ENCODE measurements at regions not wholly inside any gene's neighbourhood (a gene's known extent, or its start where the extent isn't known, plus 50 kb on each side); places are given as distances from the start of the nearest gene placed in this dataset.

DNA sequence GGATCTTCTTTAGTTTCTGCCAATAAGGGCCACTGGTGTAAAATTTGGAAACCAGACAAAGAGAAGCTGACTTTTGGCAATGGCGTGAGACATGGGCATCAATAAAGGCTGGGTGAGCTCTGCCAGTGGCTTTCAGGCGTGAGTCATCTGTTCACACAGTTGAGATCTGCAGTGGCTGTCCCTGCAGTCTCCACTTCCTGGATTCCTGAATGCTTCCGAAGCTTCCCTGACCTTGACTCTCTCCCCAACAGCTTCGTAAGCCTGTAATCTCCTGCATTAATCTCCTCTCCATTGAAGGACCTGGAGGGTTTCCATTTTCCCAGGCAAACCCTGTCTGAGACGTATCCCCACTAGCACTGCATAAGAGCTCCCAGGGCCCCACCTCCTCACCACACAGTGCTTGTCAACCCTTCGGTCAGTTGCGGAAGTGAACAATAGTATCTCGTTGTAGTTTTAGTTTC is 574.7 kb downstream of the TBC1D22A start:
- no peak overlapping the region for H3K4me3 ChIP-seq (ENCODE audit: low read depth, low read length)
- no peaks in the 10 kb centered on the region for H3K4me1 ChIP-seq (ENCODE audit: control insufficient read depth, insufficient read depth, low read length, poor library complexity, severe bottlenecking)
- Mint-ChIP-seq H3K36me3 (no peaks in the 10 kb centered on the region), H3K4me3 (peak overlapping the region in 3 of 4 donors; percentile 29 to 65 (median 46)), H3K27me3 (peaks cover 4% of the 10 kb centered on the region), H3K27ac (peak overlapping the region in 1 of 3 donors; percentile 60), H3K4me1 (no peaks in the 10 kb centered on the region), H3K9me3 (peaks cover 0 to 6% (median 0%) of the 10 kb centered on the region in 7 donors)
- ATAC-seq (ENCODE audit: low read depth in 2 of 2) (peak in 1 of 2 donors; percentile 55), DNase-seq (peak in 1 of 3 donors; percentile 16)
- peaks cover 6% of the 10 kb centered on the region for H3K27me3 ChIP-seq (ENCODE audit: control insufficient read depth, insufficient read depth, low read length)
- no peaks in the 10 kb centered on the region for H3K36me3 ChIP-seq (ENCODE audit: control insufficient read depth, insufficient read depth, low read length)
- no peak overlapping the region for H3K27ac ChIP-seq (ENCODE audit: insufficient read depth, low read length, poor library complexity, severe bottlenecking)
- no peaks in the 10 kb centered on the region for H3K9me3 ChIP-seq (ENCODE audit: control insufficient read depth in 2 of 2, low read length in 2 of 2)

DNA sequence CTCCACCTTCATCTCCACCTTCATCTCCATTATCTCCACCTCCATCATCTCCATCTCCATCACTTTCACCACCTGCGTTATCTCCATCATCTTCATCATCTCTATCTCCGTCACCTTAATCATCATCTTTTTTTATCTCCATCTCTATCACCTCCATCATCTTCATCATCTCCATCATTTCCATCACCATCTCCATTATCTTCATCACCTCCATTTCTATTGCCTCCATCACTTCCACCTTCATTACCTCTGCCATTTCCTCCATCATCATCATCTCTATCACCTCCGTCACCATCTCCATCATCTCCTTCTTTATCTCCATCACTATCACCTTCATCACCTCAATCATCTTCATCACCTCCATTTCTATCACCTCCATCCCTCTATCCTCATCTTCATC is 573.5 kb downstream of the TBC1D22A start:
- ATAC-seq (ENCODE audit: low read depth in 2 of 2) (no peak), DNase-seq (no peak)
- H3K4me1 Mint-ChIP-seq = no peaks in the 10 kb centered on the region
- peaks cover 0 to 4% (median 0%) of the 10 kb centered on the region in 7 donors for H3K9me3 Mint-ChIP-seq
- Histone ChIP-seq H3K36me3 (ENCODE audit: control insufficient read depth, insufficient read depth, low read length) (no peaks in the 10 kb centered on the region), H3K27ac (ENCODE audit: insufficient read depth, low read length, poor library complexity, severe bottlenecking) (no peak overlapping the region), H3K9me3 (ENCODE audit: control insufficient read depth in 2 of 2, low read length in 2 of 2) (no peaks in the 10 kb centered on the region), H3K4me1 (ENCODE audit: control insufficient read depth, insufficient read depth, low read length, poor library complexity, severe bottlenecking) (no peaks in the 10 kb centered on the region), H3K27me3 (ENCODE audit: control insufficient read depth, insufficient read depth, low read length) (peaks cover 2% of the 10 kb centered on the region), H3K4me3 (ENCODE audit: low read depth, low read length) (no peak overlapping the region)
- H3K4me3 Mint-ChIP-seq = no peak overlapping the region
- H3K27me3 Mint-ChIP-seq = peaks cover 8% of the 10 kb centered on the region
- no peaks in the 10 kb centered on the region for H3K36me3 Mint-ChIP-seq
- H3K27ac Mint-ChIP-seq = no peak overlapping the region

GRCh38 chr22:47335460-47335859 is 573.0 kb downstream of the TBC1D22A start:
- Mint-ChIP-seq H3K36me3 (no peaks in the 10 kb centered on the region), H3K4me1 (no peaks in the 10 kb centered on the region), H3K4me3 (no peak overlapping the region), H3K27ac (no peak overlapping the region), H3K9me3 (peaks cover 0 to 4% (median 0%) of the 10 kb centered on the region in 7 donors), H3K27me3 (peaks cover 8% of the 10 kb centered on the region)
- H3K4me1 ChIP-seq (ENCODE audit: control insufficient read depth, insufficient read depth, low read length, poor library complexity, severe bottlenecking) = no peaks in the 10 kb centered on the region
- H3K4me3 ChIP-seq (ENCODE audit: low read depth, low read length) = no peak overlapping the region
- no peaks in the 10 kb centered on the region for H3K9me3 ChIP-seq (ENCODE audit: control insufficient read depth in 2 of 2, low read length in 2 of 2)
- H3K36me3 ChIP-seq (ENCODE audit: control insufficient read depth, insufficient read depth, low read length) = no peaks in the 10 kb centered on the region
- H3K27me3 ChIP-seq (ENCODE audit: control insufficient read depth, insufficient read depth, low read length) = peaks cover 2% of the 10 kb centered on the region
- ATAC-seq (ENCODE audit: low read depth in 2 of 2) (no peak), DNase-seq (no peak)
- H3K27ac ChIP-seq (ENCODE audit: insufficient read depth, low read length, poor library complexity, severe bottlenecking) = no peak overlapping the region

DNA sequence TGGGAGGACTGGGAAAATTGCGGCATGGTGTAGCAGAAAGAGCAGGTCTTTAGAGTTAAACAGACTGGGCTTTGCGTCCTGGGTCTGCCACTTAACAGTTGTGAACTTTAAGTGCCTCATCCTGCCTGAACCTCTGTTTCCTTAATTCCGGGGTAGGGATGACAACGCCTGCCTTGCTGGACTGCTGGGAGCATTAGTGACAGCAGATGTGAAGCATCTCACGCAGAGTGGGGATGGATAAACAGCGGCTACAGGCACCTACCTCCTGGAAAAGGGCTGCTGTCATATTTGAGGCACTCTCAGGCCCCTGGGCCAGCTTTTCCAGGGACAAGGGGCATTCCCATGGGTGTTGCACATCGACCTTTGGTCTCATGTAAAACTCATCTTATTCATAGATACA is 572.2 kb downstream of the TBC1D22A start:
- H3K9me3 Mint-ChIP-seq = peaks cover 0 to 4% (median 0%) of the 10 kb centered on the region in 7 donors
- DNase-seq (no peak), ATAC-seq (ENCODE audit: low read depth in 2 of 2) (no peak)
- no peaks in the 10 kb centered on the region for H3K4me1 ChIP-seq (ENCODE audit: control insufficient read depth, insufficient read depth, low read length, poor library complexity, severe bottlenecking)
- no peaks in the 10 kb centered on the region for H3K9me3 ChIP-seq (ENCODE audit: control insufficient read depth in 2 of 2, low read length in 2 of 2)
- no peaks in the 10 kb centered on the region for H3K36me3 Mint-ChIP-seq
- no peaks in the 10 kb centered on the region for H3K36me3 ChIP-seq (ENCODE audit: control insufficient read depth, insufficient read depth, low read length)
- no peak overlapping the region for H3K4me3 ChIP-seq (ENCODE audit: low read depth, low read length)
- no peaks in the 10 kb centered on the region for H3K27me3 ChIP-seq (ENCODE audit: control insufficient read depth, insufficient read depth, low read length)
- no peaks in the 10 kb centered on the region for H3K4me1 Mint-ChIP-seq
- H3K27ac Mint-ChIP-seq = no peak overlapping the region
- no peak overlapping the region for H3K27ac ChIP-seq (ENCODE audit: insufficient read depth, low read length, poor library complexity, severe bottlenecking)
- peaks cover 8% of the 10 kb centered on the region for H3K27me3 Mint-ChIP-seq
- no peak overlapping the region for H3K4me3 Mint-ChIP-seq

- Mint-ChIP-seq H3K36me3 (no peaks in the 10 kb centered on the region), H3K4me1 (no peaks in the 10 kb centered on the region), H3K27ac (no peak overlapping the region), H3K9me3 (peaks cover 0 to 5% (median 0%) of the 10 kb centered on the region in 7 donors), H3K4me3 (no peak overlapping the region), H3K27me3 (peaks cover 13% of the 10 kb centered on the region)
- DNase-seq (no peak), ATAC-seq (ENCODE audit: low read depth in 2 of 2) (no peak)
- Histone ChIP-seq H3K4me3 (ENCODE audit: low read depth, low read length) (no peak overlapping the region), H3K4me1 (ENCODE audit: control insufficient read depth, insufficient read depth, low read length, poor library complexity, severe bottlenecking) (no peaks in the 10 kb centered on the region), H3K9me3 (ENCODE audit: control insufficient read depth in 2 of 2, low read length in 2 of 2) (no peaks in the 10 kb centered on the region), H3K27me3 (ENCODE audit: control insufficient read depth, insufficient read depth, low read length) (no peaks in the 10 kb centered on the region), H3K27ac (ENCODE audit: insufficient read depth, low read length, poor library complexity, severe bottlenecking) (no peak overlapping the region), H3K36me3 (ENCODE audit: control insufficient read depth, insufficient read depth, low read length) (no peaks in the 10 kb centered on the region)
Observed at GRCh38 chr22:47333625-47334024, 571.2 kb downstream of the TBC1D22A start.

- Mint-ChIP-seq H3K36me3 (no peaks in the 10 kb centered on the region), H3K27ac (no peak overlapping the region), H3K4me1 (no peaks in the 10 kb centered on the region), H3K9me3 (peaks cover 0 to 5% (median 0%) of the 10 kb centered on the region in 7 donors), H3K4me3 (no peak overlapping the region), H3K27me3 (peaks cover 9% of the 10 kb centered on the region)
- H3K4me3 ChIP-seq (ENCODE audit: low read depth, low read length) = no peak overlapping the region
- no peak for DNase-seq
- H3K36me3 ChIP-seq (ENCODE audit: control insufficient read depth, insufficient read depth, low read length) = no peaks in the 10 kb centered on the region
- H3K9me3 ChIP-seq (ENCODE audit: control insufficient read depth in 2 of 2, low read length in 2 of 2) = no peaks in the 10 kb centered on the region
- no peak overlapping the region for H3K27ac ChIP-seq (ENCODE audit: insufficient read depth, low read length, poor library complexity, severe bottlenecking)
- no peaks in the 10 kb centered on the region for H3K4me1 ChIP-seq (ENCODE audit: control insufficient read depth, insufficient read depth, low read length, poor library complexity, severe bottlenecking)
- no peaks in the 10 kb centered on the region for H3K27me3 ChIP-seq (ENCODE audit: control insufficient read depth, insufficient read depth, low read length)
- no peak for ATAC-seq (ENCODE audit: low read depth in 2 of 2)
Observed at GRCh38 chr22:47332246-47332980, 570.0 kb downstream of the TBC1D22A start.

- H3K9me3 Mint-ChIP-seq = peaks cover 0 to 5% (median 0%) of the 10 kb centered on the region in 7 donors
Observed at GRCh38 chr22:47331750-47332149, 569.3 kb downstream of the TBC1D22A start.

More at GRCh38 chr22:47331750-47332149, 569.3 kb downstream of the TBC1D22A start:
- Histone ChIP-seq H3K27me3 (ENCODE audit: control insufficient read depth, insufficient read depth, low read length) (no peaks in the 10 kb centered on the region), H3K27ac (ENCODE audit: insufficient read depth, low read length, poor library complexity, severe bottlenecking) (no peak overlapping the region), H3K4me1 (ENCODE audit: control insufficient read depth, insufficient read depth, low read length, poor library complexity, severe bottlenecking) (no peaks in the 10 kb centered on the region), H3K9me3 (ENCODE audit: control insufficient read depth in 2 of 2, low read length in 2 of 2) (no peaks in the 10 kb centered on the region), H3K4me3 (ENCODE audit: low read depth, low read length) (no peak overlapping the region), H3K36me3 (ENCODE audit: control insufficient read depth, insufficient read depth, low read length) (no peaks in the 10 kb centered on the region)
- peaks cover 9% of the 10 kb centered on the region for H3K27me3 Mint-ChIP-seq
- ATAC-seq (ENCODE audit: low read depth in 2 of 2) (no peak), DNase-seq (no peak)
- H3K4me1 Mint-ChIP-seq = no peaks in the 10 kb centered on the region
- no peaks in the 10 kb centered on the region for H3K36me3 Mint-ChIP-seq
- H3K4me3 Mint-ChIP-seq = no peak overlapping the region
- no peak overlapping the region for H3K27ac Mint-ChIP-seq
